HT-29 (cell line): ENCODE measurements at regions not wholly inside any gene's neighbourhood (a gene's known extent, or its start where the extent isn't known, plus 50 kb on each side); places are given as distances from the start of the nearest gene placed in this dataset.
A peak's percentile ranks its signal among the peaks of the same experiment; 100 is the strongest.

ENCODE experiments used
- DNase-seq: peaks from one replicate; pipeline ENCODE4 v3.0.0-alpha.2; 2015; ENCODE audit warnings: low spot score

GRCh38 chrX:94041881-94042280 is 367.9 kb downstream of the FAM133A start:
- DNase-seq = no peak

- no peak for DNase-seq
These were observed 371.7 kb downstream of the FAM133A start for GRCh38 chrX:94045724-94046123.

GRCh38 chrX:94051926-94052325 is 377.9 kb downstream of the FAM133A start:
- no peak for DNase-seq

- DNase-seq = peak; percentile 18
These were observed 379.6 kb downstream of the FAM133A start for GRCh38 chrX:94053575-94053974.

- no peak for DNase-seq
These were observed 383.4 kb downstream of the FAM133A start for GRCh38 chrX:94057385-94057784.

GRCh38 chrX:94058728-94059382 is 384.8 kb downstream of the FAM133A start:
- DNase-seq = peak; percentile 51

- DNase-seq = no peak
These were observed 391.1 kb downstream of the FAM133A start for GRCh38 chrX:94065091-94065490.

- no peak for DNase-seq
These were observed 415.1 kb downstream of the FAM133A start for GRCh38 chrX:94089149-94089548.

GRCh38 chrX:94097868-94098267 is 423.9 kb downstream of the FAM133A start:
- no peak for DNase-seq

- peak; percentile 10 for DNase-seq
These were observed 434.0 kb downstream of the FAM133A start for GRCh38 chrX:94107981-94108380.

- no peak for DNase-seq
These were observed 440.4 kb downstream of the FAM133A start for GRCh38 chrX:94114362-94114761.

GRCh38 chrX:94121799-94122198 is 447.8 kb downstream of the FAM133A start:
- no peak for DNase-seq

- DNase-seq = no peak
These were observed 449.1 kb downstream of the FAM133A start for GRCh38 chrX:94123062-94123461.

- no peak for DNase-seq
These were observed 489.0 kb downstream of the FAM133A start for GRCh38 chrX:94162971-94163370.

- peak; percentile 25 for DNase-seq
These were observed 504.3 kb downstream of the FAM133A start for GRCh38 chrX:94178145-94178788.

GRCh38 chrX:94204524-94204923 is 530.5 kb downstream of the FAM133A start:
- no peak for DNase-seq

GRCh38 chrX:94216738-94217137 is 542.7 kb downstream of the FAM133A start:
- no peak for DNase-seq

- no peak for DNase-seq
These were observed 578.2 kb downstream of the FAM133A start for GRCh38 chrX:94252211-94252610.

GRCh38 chrX:94256396-94256795 is 582.4 kb downstream of the FAM133A start:
- DNase-seq = no peak

GRCh38 chrX:94265323-94265722 is 591.3 kb downstream of the FAM133A start:
- no peak for DNase-seq

- DNase-seq = no peak
These were observed 614.3 kb downstream of the FAM133A start for GRCh38 chrX:94288325-94288724.

- no peak for DNase-seq
These were observed 615.0 kb downstream of the FAM133A start for GRCh38 chrX:94288972-94289371.

GRCh38 chrX:94302446-94302845 is 628.4 kb downstream of the FAM133A start:
- no peak for DNase-seq

GRCh38 chrX:94329182-94329581 is 655.2 kb downstream of the FAM133A start:
- no peak for DNase-seq
